Neural cell (in vitro differentiated cells): ENCODE measurements at regions not wholly inside any gene's neighbourhood (a gene's known extent, or its start where the extent isn't known, plus 50 kb on each side); places are given as distances from the start of the nearest gene placed in this dataset.

Experiments used
- H2AFZ ChIP-seq: fragments of 200-600, 300-800 bp; sonication (generic), shearing (Covaris generic); 2 replicates; pipeline ENCODE4 v1.6.0; 2014; ENCODE audit warnings: low read depth, mild to moderate bottlenecking, antibody characterized with exemption, low read length, moderate library complexity
- H3F3A ChIP-seq: fragments of 200-600 bp; shearing (Covaris generic); 2 replicates; pipeline ENCODE4 v1.6.1; 2016; ENCODE audit warnings: mild to moderate bottlenecking, moderate library complexity, mixed read lengths, antibody characterized with exemption, low read length; ENCODE audit not compliant: insufficient read depth, poor library complexity, severe bottlenecking
- H3K27ac ChIP-seq: fragments of 200-600, 300-800 bp; sonication (generic), shearing (Covaris generic); 2 replicates; pipeline ENCODE4 v1.5.1; 2014; ENCODE audit warnings: mild to moderate bottlenecking, low read length, moderate library complexity
- H3K27me3 ChIP-seq: fragments of 300-800, 200-600 bp; sonication (generic), shearing (Covaris generic); 2 replicates; pipeline ENCODE4 v1.6.0; 2014; ENCODE audit warnings: mild to moderate bottlenecking, low read depth, low read length, moderate library complexity; ENCODE audit not compliant: insufficient read depth
- H3K36me3 ChIP-seq: fragments of 300-800, 200-600 bp; sonication (generic), shearing (Covaris generic); 2 replicates; pipeline ENCODE4 v1.5.1; 2014; ENCODE audit warnings: mild to moderate bottlenecking, antibody characterized with exemption, low read length, moderate library complexity; ENCODE audit not compliant: insufficient read depth
- H3K4me2 ChIP-seq: fragments of 300-800, 200-600 bp; sonication (generic), shearing (Covaris generic); 2 replicates; pipeline ENCODE4 v1.6.0; 2014; ENCODE audit warnings: mild to moderate bottlenecking, low read length
- H3K4me3 ChIP-seq: fragments of 300-800, 200-600 bp; sonication (generic), shearing (Covaris generic); 2 replicates; pipeline ENCODE4 v1.5.1; 2014; ENCODE audit warnings: mild to moderate bottlenecking, low read length, moderate library complexity
- H3K79me2 ChIP-seq: fragments of 200-600 bp; shearing (Covaris generic); replicated peaks from 2 replicates; pipeline ENCODE4 v1.6.0; 2014; ENCODE audit warnings: mild to moderate bottlenecking, low read length, moderate library complexity; ENCODE audit not compliant: insufficient read depth
- H3K9ac ChIP-seq: fragments of 300-800, 200-600 bp; sonication (generic), shearing (Covaris generic); 2 replicates; pipeline ENCODE4 v1.6.1; 2016; ENCODE audit warnings: mild to moderate bottlenecking, low read length, mixed read lengths
- H3K9me2 ChIP-seq: fragments of 200-600 bp; shearing (Covaris generic); 2 replicates; pipeline ENCODE4 v1.6.1; 2016; ENCODE audit warnings: mild to moderate bottlenecking, low read length, mixed read lengths; ENCODE audit not compliant: insufficient read depth
- H3K9me3 ChIP-seq: fragments of 200-600, 300-800 bp; sonication (generic), shearing (Covaris generic); 2 replicates; pipeline ENCODE4 v1.6.1; 2016; ENCODE audit warnings: mild to moderate bottlenecking, mixed run types, low read length, moderate library complexity, mixed read lengths
- H4K20me1 ChIP-seq: fragments of 200-600 bp; shearing (Covaris generic); 2 replicates; pipeline ENCODE4 v1.6.1; 2016; ENCODE audit warnings: mild to moderate bottlenecking, mixed run types; ENCODE audit not compliant: insufficient read depth
- EP300 ChIP-seq: fragments of 450-650 bp; conservative IDR thresholded peaks from 2 replicates; pipeline ENCODE4 v1.6.1; 2014; ENCODE audit warnings: antibody characterized with exemption, mild to moderate bottlenecking, moderate library complexity; ENCODE audit not compliant: poor library complexity, severe bottlenecking
- EZH2 ChIP-seq: fragments of 200-600, 300-800 bp; shearing (Covaris generic), sonication (generic); IDR thresholded peaks from 2 replicates; pipeline ENCODE4 v1.6.1; 2014; ENCODE audit warnings: antibody characterized with exemption, low read length, borderline replicate concordance, mild to moderate bottlenecking; ENCODE audit not compliant: insufficient read depth, poor library complexity, severe bottlenecking
- MXI1 ChIP-seq: fragments of 450-650 bp; conservative IDR thresholded peaks from 2 replicates; pipeline ENCODE4 v1.6.1; 2014; ENCODE audit warnings: antibody characterized with exemption, mild to moderate bottlenecking; ENCODE audit not compliant: poor library complexity, severe bottlenecking
- POLR2AphosphoS5 ChIP-seq: IDR thresholded peaks from 2 replicates; pipeline ENCODE4 v1.6.1; 2012
- RAD21 ChIP-seq: fragments of 450-650 bp; conservative IDR thresholded peaks from 2 replicates; pipeline ENCODE4 v1.6.1; 2014; ENCODE audit warnings: antibody characterized with exemption, mild to moderate bottlenecking, moderate library complexity
- SMC3 ChIP-seq: fragments of 450-650 bp; conservative IDR thresholded peaks from 2 replicates; pipeline ENCODE4 v1.6.1; 2014; ENCODE audit warnings: antibody characterized with exemption, mild to moderate bottlenecking, moderate library complexity; ENCODE audit not compliant: poor library complexity
- TAF1 ChIP-seq: IDR thresholded peaks from 2 replicates; pipeline ENCODE4 v1.6.1; 2012; ENCODE audit warnings: low read depth
- TF ChIP-seq, protein P1 (sequence below): fragments of 450-650 bp; IDR thresholded peaks from 2 replicates; pipeline ENCODE4 v1.5.1; 2014; ENCODE audit warnings: antibody characterized with exemption, mild to moderate bottlenecking, moderate library complexity; ENCODE audit not compliant: poor library complexity, severe bottlenecking
- TF ChIP-seq, protein P2 (sequence below): IDR thresholded peaks from 2 replicates; pipeline ENCODE4 v1.6.1; 2012; ENCODE audit warnings: borderline replicate concordance

DNA sequence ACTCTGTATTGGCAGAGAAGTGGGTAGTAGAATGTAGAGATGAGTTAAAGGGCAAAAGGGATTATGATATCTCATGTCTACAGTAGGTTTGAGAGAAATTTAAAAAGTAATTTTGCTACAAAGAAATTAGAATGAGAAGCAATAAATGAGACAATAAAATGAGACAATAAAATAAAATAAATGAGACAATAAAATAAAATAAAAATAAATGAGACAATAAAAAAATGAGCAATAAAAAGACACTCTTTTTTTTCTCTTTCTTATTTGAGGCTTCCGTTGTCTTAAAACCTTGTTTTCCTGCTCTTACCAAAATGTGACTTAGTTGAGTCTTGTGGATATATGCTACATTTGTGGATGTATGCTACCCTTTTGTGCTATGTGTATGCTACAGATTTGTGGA is 615.4 kb upstream of the PKDCC start:
- H3K9me2 ChIP-seq, result no peaks in the 10 kb centered on the region
- no peak overlapping the region for H3K9ac ChIP-seq
- no peak overlapping the region for H3K27ac ChIP-seq
- H3K36me3 ChIP-seq, result no peaks in the 10 kb centered on the region
- no peaks in the 10 kb centered on the region for H3K79me2 ChIP-seq
- no peaks in the 10 kb centered on the region for H3F3A ChIP-seq
- peaks cover 7% of the 10 kb centered on the region for H3K9me3 ChIP-seq
- H3K4me3 ChIP-seq, result no peak overlapping the region
- no peak overlapping the region for H2AFZ ChIP-seq
- no peaks in the 10 kb centered on the region for H4K20me1 ChIP-seq
- H3K4me2 ChIP-seq, result no peak overlapping the region
- TF ChIP-seq POLR2AphosphoS5 (no peak), MXI1 (no peak), RAD21 (no peak), EP300 (no peak), TAF1 (no peak), EZH2 (no peak)
- TF ChIP-seq, protein P1, sequence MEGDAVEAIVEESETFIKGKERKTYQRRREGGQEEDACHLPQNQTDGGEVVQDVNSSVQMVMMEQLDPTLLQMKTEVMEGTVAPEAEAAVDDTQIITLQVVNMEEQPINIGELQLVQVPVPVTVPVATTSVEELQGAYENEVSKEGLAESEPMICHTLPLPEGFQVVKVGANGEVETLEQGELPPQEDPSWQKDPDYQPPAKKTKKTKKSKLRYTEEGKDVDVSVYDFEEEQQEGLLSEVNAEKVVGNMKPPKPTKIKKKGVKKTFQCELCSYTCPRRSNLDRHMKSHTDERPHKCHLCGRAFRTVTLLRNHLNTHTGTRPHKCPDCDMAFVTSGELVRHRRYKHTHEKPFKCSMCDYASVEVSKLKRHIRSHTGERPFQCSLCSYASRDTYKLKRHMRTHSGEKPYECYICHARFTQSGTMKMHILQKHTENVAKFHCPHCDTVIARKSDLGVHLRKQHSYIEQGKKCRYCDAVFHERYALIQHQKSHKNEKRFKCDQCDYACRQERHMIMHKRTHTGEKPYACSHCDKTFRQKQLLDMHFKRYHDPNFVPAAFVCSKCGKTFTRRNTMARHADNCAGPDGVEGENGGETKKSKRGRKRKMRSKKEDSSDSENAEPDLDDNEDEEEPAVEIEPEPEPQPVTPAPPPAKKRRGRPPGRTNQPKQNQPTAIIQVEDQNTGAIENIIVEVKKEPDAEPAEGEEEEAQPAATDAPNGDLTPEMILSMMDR, result no peak
- TF ChIP-seq, protein P2, sequence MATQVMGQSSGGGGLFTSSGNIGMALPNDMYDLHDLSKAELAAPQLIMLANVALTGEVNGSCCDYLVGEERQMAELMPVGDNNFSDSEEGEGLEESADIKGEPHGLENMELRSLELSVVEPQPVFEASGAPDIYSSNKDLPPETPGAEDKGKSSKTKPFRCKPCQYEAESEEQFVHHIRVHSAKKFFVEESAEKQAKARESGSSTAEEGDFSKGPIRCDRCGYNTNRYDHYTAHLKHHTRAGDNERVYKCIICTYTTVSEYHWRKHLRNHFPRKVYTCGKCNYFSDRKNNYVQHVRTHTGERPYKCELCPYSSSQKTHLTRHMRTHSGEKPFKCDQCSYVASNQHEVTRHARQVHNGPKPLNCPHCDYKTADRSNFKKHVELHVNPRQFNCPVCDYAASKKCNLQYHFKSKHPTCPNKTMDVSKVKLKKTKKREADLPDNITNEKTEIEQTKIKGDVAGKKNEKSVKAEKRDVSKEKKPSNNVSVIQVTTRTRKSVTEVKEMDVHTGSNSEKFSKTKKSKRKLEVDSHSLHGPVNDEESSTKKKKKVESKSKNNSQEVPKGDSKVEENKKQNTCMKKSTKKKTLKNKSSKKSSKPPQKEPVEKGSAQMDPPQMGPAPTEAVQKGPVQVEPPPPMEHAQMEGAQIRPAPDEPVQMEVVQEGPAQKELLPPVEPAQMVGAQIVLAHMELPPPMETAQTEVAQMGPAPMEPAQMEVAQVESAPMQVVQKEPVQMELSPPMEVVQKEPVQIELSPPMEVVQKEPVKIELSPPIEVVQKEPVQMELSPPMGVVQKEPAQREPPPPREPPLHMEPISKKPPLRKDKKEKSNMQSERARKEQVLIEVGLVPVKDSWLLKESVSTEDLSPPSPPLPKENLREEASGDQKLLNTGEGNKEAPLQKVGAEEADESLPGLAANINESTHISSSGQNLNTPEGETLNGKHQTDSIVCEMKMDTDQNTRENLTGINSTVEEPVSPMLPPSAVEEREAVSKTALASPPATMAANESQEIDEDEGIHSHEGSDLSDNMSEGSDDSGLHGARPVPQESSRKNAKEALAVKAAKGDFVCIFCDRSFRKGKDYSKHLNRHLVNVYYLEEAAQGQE, result no peak
- no peaks in the 10 kb centered on the region for H3K27me3 ChIP-seq

DNA sequence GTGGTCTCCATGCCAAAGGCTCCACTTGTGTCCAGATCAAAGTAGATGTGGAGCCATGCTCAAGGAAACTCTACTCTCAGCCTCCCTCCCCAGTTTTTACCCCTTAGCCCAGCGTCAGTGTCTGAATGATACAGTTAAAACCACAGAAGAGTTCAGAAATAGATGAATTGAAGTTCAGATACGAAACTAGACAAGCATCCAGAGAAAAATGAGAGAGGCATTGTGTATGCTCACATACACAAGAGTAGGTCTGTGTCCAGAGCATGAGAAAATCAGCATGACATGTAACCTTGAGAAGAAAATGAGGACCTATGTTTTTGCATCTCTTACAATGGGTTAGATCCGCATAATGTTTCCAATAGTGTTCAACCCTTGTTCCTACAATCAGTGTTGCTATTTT is 612.8 kb upstream of the PKDCC start:
- H3K79me2 ChIP-seq, result no peaks in the 10 kb centered on the region
- H3K4me2 ChIP-seq, result no peak overlapping the region
- H4K20me1 ChIP-seq, result no peaks in the 10 kb centered on the region
- H3K27me3 ChIP-seq, result no peaks in the 10 kb centered on the region
- H3K9ac ChIP-seq, result no peak overlapping the region
- peaks cover 8% of the 10 kb centered on the region for H3K9me3 ChIP-seq
- H3K27ac ChIP-seq, result no peak overlapping the region
- H3K4me3 ChIP-seq, result no peak overlapping the region
- no peak overlapping the region for H2AFZ ChIP-seq
- H3K9me2 ChIP-seq, result no peaks in the 10 kb centered on the region
- H3K36me3 ChIP-seq, result no peaks in the 10 kb centered on the region
- H3F3A ChIP-seq, result no peaks in the 10 kb centered on the region
- TF ChIP-seq TAF1 (no peak), SMC3 (no peak), RAD21 (no peak)
- TF ChIP-seq, protein P2, result no peak
- TF ChIP-seq, protein P1, result no peak
